ENCODE measurements at regions not wholly inside any gene's neighbourhood (a gene's known extent, or its start where the extent isn't known, plus 50 kb on each side); places are given as distances from the start of the nearest gene placed in this dataset.

DNA sequence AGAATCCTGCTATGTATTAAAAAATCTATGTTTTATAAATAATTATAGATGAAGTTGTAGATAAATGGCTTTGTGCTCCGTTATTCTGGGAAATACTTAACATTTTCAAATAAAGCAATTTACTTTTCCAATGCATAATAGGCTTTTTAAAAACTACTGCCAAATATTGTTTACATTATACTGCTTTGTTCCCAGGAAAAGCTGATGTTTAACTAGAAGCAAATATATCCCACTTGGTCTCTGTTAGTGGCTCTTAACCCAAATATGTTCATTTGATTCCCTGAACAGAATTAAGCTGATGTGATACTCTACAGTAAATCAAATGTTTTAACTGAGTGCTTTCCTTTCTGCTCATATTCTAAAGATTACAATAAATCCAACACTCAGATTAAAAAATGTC lies 326.3 kb downstream of the SLCO4C1 start:
- TF ChIP-seq, protein P1, sequence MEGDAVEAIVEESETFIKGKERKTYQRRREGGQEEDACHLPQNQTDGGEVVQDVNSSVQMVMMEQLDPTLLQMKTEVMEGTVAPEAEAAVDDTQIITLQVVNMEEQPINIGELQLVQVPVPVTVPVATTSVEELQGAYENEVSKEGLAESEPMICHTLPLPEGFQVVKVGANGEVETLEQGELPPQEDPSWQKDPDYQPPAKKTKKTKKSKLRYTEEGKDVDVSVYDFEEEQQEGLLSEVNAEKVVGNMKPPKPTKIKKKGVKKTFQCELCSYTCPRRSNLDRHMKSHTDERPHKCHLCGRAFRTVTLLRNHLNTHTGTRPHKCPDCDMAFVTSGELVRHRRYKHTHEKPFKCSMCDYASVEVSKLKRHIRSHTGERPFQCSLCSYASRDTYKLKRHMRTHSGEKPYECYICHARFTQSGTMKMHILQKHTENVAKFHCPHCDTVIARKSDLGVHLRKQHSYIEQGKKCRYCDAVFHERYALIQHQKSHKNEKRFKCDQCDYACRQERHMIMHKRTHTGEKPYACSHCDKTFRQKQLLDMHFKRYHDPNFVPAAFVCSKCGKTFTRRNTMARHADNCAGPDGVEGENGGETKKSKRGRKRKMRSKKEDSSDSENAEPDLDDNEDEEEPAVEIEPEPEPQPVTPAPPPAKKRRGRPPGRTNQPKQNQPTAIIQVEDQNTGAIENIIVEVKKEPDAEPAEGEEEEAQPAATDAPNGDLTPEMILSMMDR (conservative IDR thresholded peaks at IDR 0.05; ENCODE audit: low read length): no peak
- no peak for TF ChIP-seq EZH2phosphoT487 (IDR thresholded peaks at IDR 0.05; ENCODE audit: borderline replicate concordance, low read depth, low read length)

Data from OCI-LY7 (cell line).